Subcutaneous abdominal adipose tissue (tissue), 5 donors: ENCODE measurements at regions not wholly inside any gene's neighbourhood (a gene's known extent, or its start where the extent isn't known, plus 50 kb on each side); places are given as distances from the start of the nearest gene placed in this dataset.
"Not testable (repeated sequence)": the region's sequence is repeated elsewhere in the genome, so short reads cannot be mapped to it uniquely, and the experiment has no call there.

ENCODE experiments used
- H3K27ac ChIP-seq: one replicate; pipeline ENCODE4 v1.7.0; 2013; ENCODE audit warnings: low read depth, mild to moderate bottlenecking, inconsistent platforms, low read length, moderate library complexity
- H3K27me3 ChIP-seq, 5 donors: one replicate each; pipeline ENCODE4 v1.7.0; 2013; ENCODE audit warnings: low read length in 5 of 5, inconsistent platforms in 1 of 5; ENCODE audit not compliant: control insufficient read depth in 5 of 5, insufficient read depth in 4 of 5
- H3K36me3 ChIP-seq, 5 donors: one replicate each; pipeline ENCODE4 v1.7.0; 2013; ENCODE audit warnings: low read length in 5 of 5; ENCODE audit not compliant: control insufficient read depth in 5 of 5, insufficient read depth in 5 of 5
- H3K4me1 ChIP-seq, 5 donors: one replicate each; pipeline ENCODE4 v1.7.0; 2013; ENCODE audit warnings: low read length in 5 of 5, mild to moderate bottlenecking in 3 of 5, moderate library complexity in 1 of 5; ENCODE audit not compliant: control insufficient read depth in 5 of 5, insufficient read depth in 5 of 5
- H3K4me3 ChIP-seq, 5 donors: one replicate each; pipeline ENCODE4 v1.7.0; 2013; ENCODE audit warnings: low read length in 5 of 5, low read depth in 1 of 5
- H3K9ac ChIP-seq, 5 donors: one replicate each; pipeline ENCODE4 v1.7.0; 2013; ENCODE audit warnings: low read length in 5 of 5, mild to moderate bottlenecking in 4 of 5, moderate library complexity in 3 of 5
- H3K9me3 ChIP-seq, 5 donors: one replicate each; pipeline ENCODE4 v1.7.0; 2013; ENCODE audit warnings: low read length in 5 of 5; ENCODE audit not compliant: control insufficient read depth in 5 of 5
- donor health status: healthy.
- donor health status: healthy.
- donor health status: healthy.
- donor health status: healthy.
- donor health status: healthy.

DNA sequence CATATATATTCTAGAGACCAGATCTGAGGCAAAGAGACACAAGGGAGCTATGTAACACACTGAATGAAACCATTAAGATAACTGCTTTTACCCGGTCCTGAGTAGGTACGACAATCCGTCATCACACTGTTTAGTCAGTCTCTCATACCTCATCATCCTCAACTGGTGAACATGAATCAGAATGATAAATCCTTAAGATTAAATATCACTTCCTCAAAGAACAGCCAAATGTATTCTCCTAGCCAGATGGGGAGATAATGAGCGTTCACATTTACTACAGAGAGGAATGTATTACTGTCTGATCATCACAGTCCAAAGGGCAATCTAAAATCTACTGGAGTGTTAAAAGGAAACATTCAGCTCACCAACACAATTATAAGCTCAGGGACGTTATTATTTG is 319.4 kb upstream of the STAC start:
- Histone ChIP-seq H3K9ac (no peak overlapping the region), H3K9me3 (no peaks in the 10 kb centered on the region), H3K27ac (no peak overlapping the region), H3K4me1 (no peaks in the 10 kb centered on the region), H3K36me3 (no peaks in the 10 kb centered on the region), H3K4me3 (no peak overlapping the region), H3K27me3 (no peaks in the 10 kb centered on the region)

DNA sequence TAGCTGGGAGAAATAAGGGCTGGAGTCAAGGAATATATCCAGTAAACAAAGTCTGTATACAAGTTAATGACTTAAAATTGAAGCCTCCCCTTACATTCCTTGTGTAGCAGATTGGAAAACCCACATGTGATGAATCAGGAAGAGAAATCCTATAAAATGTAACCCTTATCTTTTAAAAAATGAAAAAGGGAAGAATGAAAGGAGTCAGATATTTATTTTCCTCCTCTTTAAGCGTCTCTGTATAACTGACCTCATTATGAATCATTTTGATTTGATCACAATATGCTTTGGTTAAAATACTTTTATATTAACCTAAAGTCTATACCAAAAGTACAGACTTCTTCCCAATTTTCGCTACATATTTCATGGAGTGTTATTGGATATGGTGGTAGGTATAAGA is 316.3 kb upstream of the STAC start:
- Histone ChIP-seq H3K9ac (no peak overlapping the region), H3K9me3 (no peaks in the 10 kb centered on the region), H3K36me3 (no peaks in the 10 kb centered on the region), H3K27ac (no peak overlapping the region), H3K27me3 (no peaks in the 10 kb centered on the region), H3K4me3 (no peak overlapping the region), H3K4me1 (no peaks in the 10 kb centered on the region)

GRCh38 chr3:36065321-36065720 is 315.0 kb upstream of the STAC start:
- no peaks in the 10 kb centered on the region for H3K36me3 ChIP-seq
- no peaks in the 10 kb centered on the region for H3K27me3 ChIP-seq
- no peak overlapping the region for H3K27ac ChIP-seq
- no peaks in the 10 kb centered on the region for H3K4me1 ChIP-seq
- no peaks in the 10 kb centered on the region for H3K9me3 ChIP-seq
- H3K9ac ChIP-seq: no peak overlapping the region
- H3K4me3 ChIP-seq: no peak overlapping the region

- Histone ChIP-seq H3K9ac (no peak overlapping the region), H3K4me1 (peaks cover 0 to 3% (median 0%) of the 10 kb centered on the region in 5 donors), H3K4me3 (no peak overlapping the region), H3K9me3 (no peaks in the 10 kb centered on the region), H3K36me3 (no peaks in the 10 kb centered on the region), H3K27me3 (no peaks in the 10 kb centered on the region), H3K27ac (no peak overlapping the region)
These were observed 304.8 kb upstream of the STAC start for GRCh38 chr3:36075491-36075890.

GRCh38 chr3:36077320-36077719 is 303.0 kb upstream of the STAC start:
- Histone ChIP-seq H3K4me1 (no peaks in the 10 kb centered on the region), H3K27me3 (no peaks in the 10 kb centered on the region), H3K36me3 (no peaks in the 10 kb centered on the region), H3K9me3 (no peaks in the 10 kb centered on the region), H3K27ac (no peak overlapping the region), H3K4me3 (no peak overlapping the region), H3K9ac (no peak overlapping the region)

GRCh38 chr3:36082958-36083357 is 297.3 kb upstream of the STAC start:
- H3K9me3 ChIP-seq, H3K4me1 ChIP-seq, H3K4me3 ChIP-seq, H3K27me3 ChIP-seq, H3K9ac ChIP-seq, H3K27ac ChIP-seq, H3K36me3 ChIP-seq: not testable (repeated sequence)

- H3K27ac ChIP-seq: no peak overlapping the region
- H3K9me3 ChIP-seq: no peaks in the 10 kb centered on the region
- H3K36me3 ChIP-seq: no peaks in the 10 kb centered on the region
- no peak overlapping the region for H3K9ac ChIP-seq
- H3K4me1 ChIP-seq: no peaks in the 10 kb centered on the region
- H3K4me3 ChIP-seq: no peak overlapping the region
- H3K27me3 ChIP-seq: no peaks in the 10 kb centered on the region
These were observed 285.1 kb upstream of the STAC start for GRCh38 chr3:36095238-36095637.

DNA sequence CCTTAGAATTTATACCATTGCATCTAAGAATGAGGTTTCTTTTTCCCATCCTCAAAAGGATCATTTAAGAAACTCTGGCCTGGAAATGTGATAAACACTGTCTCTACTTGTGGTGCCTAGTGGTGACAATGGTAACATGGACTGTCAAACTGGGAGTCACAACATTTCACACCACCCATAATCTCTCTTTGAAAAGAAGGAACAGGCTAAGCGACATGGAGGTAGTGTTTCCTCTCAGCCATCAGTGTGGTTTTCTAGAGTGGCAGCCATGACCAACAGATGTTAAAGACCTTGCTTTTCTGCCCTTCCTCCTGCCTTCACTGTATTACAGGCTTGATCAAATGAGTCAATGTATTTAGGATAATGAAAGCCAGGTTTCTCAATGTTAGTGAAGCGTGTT is 283.1 kb upstream of the STAC start:
- H3K4me3 ChIP-seq: no peak overlapping the region
- H3K27me3 ChIP-seq: no peaks in the 10 kb centered on the region
- H3K4me1 ChIP-seq: no peaks in the 10 kb centered on the region
- H3K9me3 ChIP-seq: no peaks in the 10 kb centered on the region
- no peak overlapping the region for H3K27ac ChIP-seq
- no peaks in the 10 kb centered on the region for H3K36me3 ChIP-seq
- no peak overlapping the region for H3K9ac ChIP-seq

DNA sequence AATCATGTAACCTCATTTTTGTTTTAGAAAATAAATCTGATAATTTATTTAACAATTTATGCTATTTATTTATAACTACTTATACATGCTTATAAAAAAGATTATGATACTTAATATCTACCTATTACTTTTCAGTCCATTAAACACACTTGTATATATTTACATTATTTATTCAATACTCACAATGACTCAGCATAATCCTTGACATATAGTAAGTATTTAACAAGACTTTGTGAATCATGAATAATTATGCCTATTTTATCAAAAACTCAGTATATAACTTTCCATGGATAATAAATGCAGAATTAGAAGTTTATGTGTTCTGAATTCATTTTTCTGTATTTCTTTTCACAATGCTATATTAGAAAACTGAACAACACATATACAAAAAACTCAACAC is 266.0 kb upstream of the STAC start:
- H3K36me3 ChIP-seq: no peaks in the 10 kb centered on the region
- H3K27me3 ChIP-seq: peaks cover 0 to 4% (median 0%) of the 10 kb centered on the region in 5 donors
- H3K4me1 ChIP-seq: peaks cover 0 to 2% (median 0%) of the 10 kb centered on the region in 5 donors
- H3K4me3 ChIP-seq: no peak overlapping the region
- H3K9ac ChIP-seq: no peak overlapping the region
- no peak overlapping the region for H3K27ac ChIP-seq
- H3K9me3 ChIP-seq: no peaks in the 10 kb centered on the region

GRCh38 chr3:36124118-36124796 is 256.0 kb upstream of the STAC start:
- H3K9ac ChIP-seq: no peak overlapping the region
- no peak overlapping the region for H3K4me3 ChIP-seq
- H3K27me3 ChIP-seq: no peaks in the 10 kb centered on the region
- H3K4me1 ChIP-seq: no peaks in the 10 kb centered on the region
- peaks cover 0 to 12% (median 7%) of the 10 kb centered on the region in 5 donors for H3K9me3 ChIP-seq
- H3K27ac ChIP-seq: no peak overlapping the region
- no peaks in the 10 kb centered on the region for H3K36me3 ChIP-seq

DNA sequence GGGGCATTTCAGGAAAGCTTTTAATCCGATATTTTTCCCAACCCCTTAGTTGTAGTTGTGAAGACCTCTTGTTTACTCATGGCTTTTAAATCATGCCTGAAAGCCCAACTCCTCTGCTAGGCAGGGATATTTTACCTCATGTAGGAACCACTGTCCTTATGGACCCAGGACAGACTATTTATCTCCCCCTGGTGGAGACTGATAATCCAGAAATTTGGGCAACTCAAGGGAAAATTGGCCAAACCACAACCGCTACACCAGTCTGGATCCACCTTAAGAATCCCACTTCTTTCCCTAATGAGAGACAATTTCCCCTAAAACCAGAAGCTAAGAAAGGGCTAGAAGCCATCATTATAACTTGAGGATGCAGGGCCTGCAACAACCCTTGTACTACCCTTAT is 248.1 kb upstream of the STAC start:
- H3K36me3 ChIP-seq: no peaks in the 10 kb centered on the region
- peaks cover 0 to 9% (median 6%) of the 10 kb centered on the region in 5 donors for H3K9me3 ChIP-seq
- H3K27me3 ChIP-seq: no peaks in the 10 kb centered on the region
- H3K9ac ChIP-seq: no peak overlapping the region
- no peak overlapping the region for H3K27ac ChIP-seq
- no peak overlapping the region for H3K4me3 ChIP-seq
- no peaks in the 10 kb centered on the region for H3K4me1 ChIP-seq
